Colonic mucosa (tissue), 4 donors: ENCODE measurements at regions not wholly inside any gene's neighbourhood (a gene's known extent, or its start where the extent isn't known, plus 50 kb on each side); places are given as distances from the start of the nearest gene placed in this dataset.

Source experiments
- DNase-seq: peaks from one replicate; pipeline ENCODE4 v3.0.0-alpha.2; 2020
- H3K27ac ChIP-seq: fragments of 200-600 bp; one replicate; pipeline ENCODE4 v1.8.0; 2021
- H3K27me3 ChIP-seq: fragments of 200-600 bp; one replicate; pipeline ENCODE4 v1.8.0; 2021
- H3K36me3 ChIP-seq: fragments of 200-600 bp; one replicate; pipeline ENCODE4 v1.8.0; 2021
- H3K4me1 ChIP-seq: fragments of 200-600 bp; one replicate; pipeline ENCODE4 v1.8.0; 2021; ENCODE audit warnings: mild to moderate bottlenecking
- H3K4me3 ChIP-seq: fragments of 200-600 bp; one replicate; pipeline ENCODE4 v1.8.0; 2021
- H3K9ac ChIP-seq, 2 donors: one replicate each; pipeline ENCODE4 v1.7.0; 2013; ENCODE audit warnings: control low read depth in 2 of 2, low read depth in 2 of 2, low read length in 2 of 2
- H3K9me3 ChIP-seq: fragments of 200-600 bp; one replicate; pipeline ENCODE4 v1.8.0; 2021
- CTCF ChIP-seq: fragments of 200-600 bp; IDR thresholded peaks from one replicate; pipeline ENCODE4 v1.8.0; 2022; ENCODE audit warnings: antibody characterized with exemption, mild to moderate bottlenecking
- intact Hi-C: fragments of 100-400 bp; cut with DNase I; formaldehyde crosslinking; loops from one replicate; pipeline ENCODE4 v1.14.1; 2022
- donor health status: healthy.
- donor health status: DM: no; HTN: no; CAD: no.
- donor health status: DM: no; HTN: no; CAD: no.

GRCh38 chr6:139473731-139474130, 99.3 kb upstream of the CITED2 start:
- no peaks in the 10 kb centered on the region for H3K9me3 ChIP-seq

GRCh38 chr6:139473231-139473701, 98.8 kb upstream of the CITED2 start:
- no peak for DNase-seq
- no peaks in the 10 kb centered on the region for H3K36me3 ChIP-seq
- intact Hi-C loops = no loop called here
- H3K9me3 ChIP-seq = no peaks in the 10 kb centered on the region
- no peak for TF ChIP-seq CTCF
- no peak overlapping the region for H3K9ac ChIP-seq
- H3K27me3 ChIP-seq = no peaks in the 10 kb centered on the region
- H3K27ac ChIP-seq = no peak overlapping the region
- H3K4me1 ChIP-seq = no peaks in the 10 kb centered on the region
- no peak overlapping the region for H3K4me3 ChIP-seq

More at GRCh38 chr6:139473731-139474130, 99.3 kb upstream of the CITED2 start:
- no peak for TF ChIP-seq CTCF
- H3K36me3 ChIP-seq = no peaks in the 10 kb centered on the region
- intact Hi-C loops = no loop called here
- H3K27me3 ChIP-seq = no peaks in the 10 kb centered on the region
- no peak overlapping the region for H3K27ac ChIP-seq
- H3K4me1 ChIP-seq = no peaks in the 10 kb centered on the region
- H3K4me3 ChIP-seq = no peak overlapping the region
- no peak for DNase-seq
- no peak overlapping the region for H3K9ac ChIP-seq

GRCh38 chr6:139472351-139473015, 98.0 kb upstream of the CITED2 start:
- no peaks in the 10 kb centered on the region for H3K36me3 ChIP-seq
- no peaks in the 10 kb centered on the region for H3K27me3 ChIP-seq
- intact Hi-C loops = no loop called here
- no peak overlapping the region for H3K27ac ChIP-seq
- TF ChIP-seq CTCF = no peak
- H3K9ac ChIP-seq = no peak overlapping the region
- no peaks in the 10 kb centered on the region for H3K9me3 ChIP-seq
- H3K4me3 ChIP-seq = no peak overlapping the region
- H3K4me1 ChIP-seq = no peaks in the 10 kb centered on the region
- DNase-seq = no peak

GRCh38 chr6:139470997-139471396, 96.5 kb upstream of the CITED2 start:
- intact Hi-C loops = no loop called here
- Histone ChIP-seq H3K9ac (no peak overlapping the region), H3K27me3 (no peaks in the 10 kb centered on the region), H3K4me3 (no peak overlapping the region), H3K4me1 (no peaks in the 10 kb centered on the region), H3K27ac (no peak overlapping the region), H3K36me3 (no peaks in the 10 kb centered on the region), H3K9me3 (no peaks in the 10 kb centered on the region)
- no peak for TF ChIP-seq CTCF
- no peak for DNase-seq

- Histone ChIP-seq H3K9ac (no peak overlapping the region), H3K36me3 (no peaks in the 10 kb centered on the region), H3K4me1 (no peaks in the 10 kb centered on the region), H3K27me3 (no peaks in the 10 kb centered on the region), H3K27ac (no peak overlapping the region), H3K4me3 (no peak overlapping the region), H3K9me3 (no peaks in the 10 kb centered on the region)
- no peak for TF ChIP-seq CTCF
- DNase-seq = no peak
- intact Hi-C loops = no loop called here
Measured at GRCh38 chr6:139468178-139468819, 93.9 kb upstream of the CITED2 start.
